Large intestine (tissue), 3 donors: ENCODE measurements at regions not wholly inside any gene's neighbourhood (a gene's known extent, or its start where the extent isn't known, plus 50 kb on each side); places are given as distances from the start of the nearest gene placed in this dataset.
"Not testable (repeated sequence)": the region's sequence is repeated elsewhere in the genome, so short reads cannot be mapped to it uniquely, and the experiment has no call there.

Source experiments
- DNase-seq, 2 donors: peaks; one replicate each; pipeline versions ENCODE4 v3.0.0 to v3.0.0-alpha.2; 2013
- H3K27ac ChIP-seq: one replicate; pipeline ENCODE4 v1.5.1; 2013; ENCODE audit warnings: low read length
- H3K27me3 ChIP-seq: 2 replicates; pipeline ENCODE4 v1.6.1; 2013; ENCODE audit warnings: low read length; ENCODE audit not compliant: control insufficient read depth, insufficient read depth
- H3K36me3 ChIP-seq: 2 replicates; pipeline ENCODE4 v1.6.1; 2013; ENCODE audit warnings: low read length; ENCODE audit not compliant: control insufficient read depth, insufficient read depth
- H3K4me1 ChIP-seq: one replicate; pipeline ENCODE4 v1.6.1; 2013; ENCODE audit warnings: low read length; ENCODE audit not compliant: control insufficient read depth, insufficient read depth
- H3K4me3 ChIP-seq: one replicate; pipeline ENCODE4 v1.5.1; 2013; ENCODE audit warnings: low read length
- H3K9me3 ChIP-seq: one replicate; pipeline ENCODE4 v1.6.1; 2013; ENCODE audit warnings: mild to moderate bottlenecking, low read depth, low read length, moderate library complexity; ENCODE audit not compliant: control insufficient read depth
- WGBS: methylation state at CpG from one replicate; pipeline ENCODE4 v1.1.5; 2013; ENCODE audit warnings: low lambda C conversion rate; ENCODE audit not compliant: insufficient coverage; 5-methylcytosine and 5-hydroxymethylcytosine counted together

GRCh38 chr1:183081-183480 lies 268.4 kb downstream of the OR4F29 start:
- not testable (repeated sequence) for DNase-seq, H3K4me3 ChIP-seq, H3K4me1 ChIP-seq, H3K27me3 ChIP-seq, H3K27ac ChIP-seq, H3K36me3 ChIP-seq, H3K9me3 ChIP-seq
- no CpG with 5 or more reads among the region's 10 CpGs for WGBS

DNA sequence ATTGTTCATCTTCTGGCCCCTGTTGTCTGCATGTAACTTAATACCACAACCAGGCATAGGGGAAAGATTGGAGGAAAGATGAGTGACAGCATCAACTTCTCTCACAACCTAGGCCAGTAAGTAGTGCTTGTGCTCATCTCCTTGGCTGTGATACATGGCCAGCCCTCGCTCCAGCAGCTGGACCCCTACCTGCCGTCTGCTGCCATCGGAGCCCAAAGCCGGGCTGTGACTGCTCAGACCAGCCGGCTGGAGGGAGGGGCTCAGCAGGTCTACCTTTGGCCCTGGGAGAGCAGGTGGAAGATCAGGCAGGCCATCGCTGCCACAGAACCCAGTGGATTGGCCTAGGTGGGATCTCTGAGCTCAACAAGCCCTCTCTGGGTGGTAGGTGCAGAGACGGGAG lies 268.8 kb downstream of the OR4F29 start:
- H3K27me3 ChIP-seq, H3K9me3 ChIP-seq, DNase-seq, H3K36me3 ChIP-seq, H3K4me1 ChIP-seq, H3K4me3 ChIP-seq, H3K27ac ChIP-seq: not testable (repeated sequence)
- no CpG with 5 or more reads among the region's 7 CpGs for WGBS

DNA sequence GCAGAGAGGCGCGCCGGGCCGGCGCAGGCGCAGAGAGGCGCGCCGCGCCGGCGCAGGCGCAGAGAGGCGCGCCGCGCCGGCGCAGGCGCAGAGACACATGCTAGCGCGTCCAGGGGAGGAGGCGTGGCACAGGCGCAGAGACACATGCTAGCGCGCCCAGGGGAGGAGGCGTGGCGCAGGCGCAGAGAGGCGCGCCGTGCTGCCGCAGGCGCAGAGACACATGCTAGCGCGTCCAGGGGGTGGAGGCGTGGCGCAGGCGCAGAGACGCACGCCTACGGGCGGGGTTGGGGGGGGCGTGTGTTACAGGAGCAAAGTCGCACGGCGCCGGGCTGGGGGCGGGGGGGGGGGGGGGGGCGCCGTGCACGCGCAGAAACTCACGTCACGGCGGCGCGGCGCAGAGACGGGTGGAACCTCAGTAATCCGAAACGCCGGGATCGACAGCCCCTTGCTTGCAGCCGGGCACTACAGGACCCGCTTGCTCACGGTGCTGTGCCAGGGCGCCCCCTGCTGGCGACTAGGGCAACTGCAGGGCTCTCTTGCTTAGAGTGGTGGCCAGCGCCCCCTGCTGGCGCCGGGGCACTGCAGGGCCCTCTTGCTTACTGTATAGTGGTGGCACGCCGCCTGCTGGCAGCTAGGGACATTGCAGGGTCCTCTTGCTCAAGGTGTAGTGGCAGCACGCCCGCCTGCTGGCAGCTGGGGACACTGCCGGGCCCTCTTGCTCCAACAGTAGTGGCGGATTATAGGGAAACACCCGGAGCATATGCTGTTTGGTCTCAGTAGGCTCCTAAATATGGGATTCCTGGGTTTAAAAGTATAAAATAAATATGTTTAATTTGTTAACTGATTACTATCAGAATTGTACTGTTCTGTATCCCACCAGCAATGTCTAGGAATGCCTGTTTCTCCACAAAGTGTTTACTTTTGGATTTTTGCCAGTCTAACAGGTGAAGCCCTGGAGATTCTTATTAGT lies 269.9 kb downstream of the OR4F29 start:
- not testable (repeated sequence) for H3K27me3 ChIP-seq, H3K4me1 ChIP-seq, H3K36me3 ChIP-seq, H3K4me3 ChIP-seq, H3K9me3 ChIP-seq, H3K27ac ChIP-seq
- WGBS, result no CpG with 5 or more reads among the region's 79 CpGs
- DNase-seq, result peak; percentile 61 to 64

DNA sequence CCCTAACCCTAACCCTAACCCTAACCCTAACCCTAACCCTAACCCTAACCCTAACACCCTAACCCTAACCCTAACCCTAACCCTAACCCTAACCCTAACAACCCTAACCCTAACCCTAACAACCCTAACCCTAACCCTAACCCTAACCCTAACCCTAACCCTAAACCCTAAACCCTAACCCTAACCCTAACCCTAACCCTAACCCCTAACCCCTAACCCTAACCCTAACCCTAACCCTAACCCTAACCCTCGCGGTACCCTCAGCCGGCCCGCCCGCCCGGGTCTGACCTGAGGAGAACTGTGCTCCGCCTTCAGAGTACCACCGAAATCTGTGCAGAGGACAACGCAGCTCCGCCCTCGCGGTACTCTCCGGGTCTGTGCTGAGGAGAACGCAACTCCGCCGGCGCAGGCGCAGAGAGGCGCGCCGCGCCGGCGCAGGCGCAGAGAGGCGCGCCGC lies 270.7 kb downstream of the OR4F29 start:
- WGBS, result no CpG with 5 or more reads among the region's 28 CpGs
- not testable (repeated sequence) for H3K9me3 ChIP-seq, DNase-seq

GRCh38 chr1:138842-139241 lies 312.6 kb downstream of the OR4F29 start:
- H3K4me1 ChIP-seq, H3K27ac ChIP-seq, DNase-seq, H3K36me3 ChIP-seq, H3K27me3 ChIP-seq, H3K4me3 ChIP-seq, H3K9me3 ChIP-seq: not testable (repeated sequence)
- no CpG with 5 or more reads among the region's 4 CpGs for WGBS

More for the DNA sequence above, 270.7 kb downstream of the OR4F29 start:
- H3K27ac ChIP-seq, H3K4me1 ChIP-seq, H3K36me3 ChIP-seq, H3K27me3 ChIP-seq, H3K4me3 ChIP-seq: not testable (repeated sequence)

GRCh38 chr1:137664-138063 lies 313.8 kb downstream of the OR4F29 start:
- WGBS, result no CpG with 5 or more reads among the region's 16 CpGs
- H3K4me1 ChIP-seq, H3K27ac ChIP-seq, H3K36me3 ChIP-seq, H3K9me3 ChIP-seq, H3K27me3 ChIP-seq, DNase-seq, H3K4me3 ChIP-seq: not testable (repeated sequence)

DNA sequence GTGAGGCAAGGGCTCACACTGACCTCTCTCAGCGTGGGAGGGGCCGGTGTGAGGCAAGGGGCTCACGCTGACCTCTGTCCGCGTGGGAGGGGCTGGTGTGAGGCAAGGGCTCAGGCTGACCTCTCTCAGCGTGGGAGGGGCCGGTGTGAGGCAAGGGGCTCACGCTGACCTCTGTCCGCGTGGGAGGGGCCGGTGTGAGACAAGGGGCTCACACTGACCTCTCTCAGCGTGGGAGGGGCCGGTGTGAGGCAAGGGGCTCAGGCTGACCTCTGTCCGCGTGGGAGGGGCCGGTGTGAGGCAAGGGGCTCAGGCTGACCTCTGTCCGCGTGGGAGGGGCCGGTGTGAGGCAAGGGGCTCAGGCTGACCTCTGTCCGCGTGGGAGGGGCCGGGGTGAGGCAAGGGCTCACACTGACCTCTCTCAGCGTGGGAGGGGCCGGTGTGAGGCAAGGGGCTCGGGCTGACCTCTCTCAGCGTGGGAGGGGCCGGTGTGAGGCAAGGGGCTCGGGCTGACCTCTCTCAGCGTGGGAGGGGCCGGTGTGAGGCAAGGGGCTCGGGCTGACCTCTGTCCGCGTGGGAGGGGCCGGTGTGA lies 315.0 kb downstream of the OR4F29 start:
- not testable (repeated sequence) for DNase-seq, H3K9me3 ChIP-seq, H3K27me3 ChIP-seq, H3K36me3 ChIP-seq, H3K4me1 ChIP-seq, H3K27ac ChIP-seq, H3K4me3 ChIP-seq
- WGBS, result no CpG with 5 or more reads among the region's 34 CpGs

GRCh38 chr1:134936-135335 lies 316.5 kb downstream of the OR4F29 start:
- not testable (repeated sequence) for DNase-seq
- no CpG with 5 or more reads among the region's 21 CpGs for WGBS

GRCh38 chr1:118440-118839 lies 333.0 kb downstream of the OR4F29 start:
- DNase-seq, H3K36me3 ChIP-seq: not testable (repeated sequence)

More at GRCh38 chr1:134936-135335, 316.5 kb downstream of the OR4F29 start:
- H3K27ac ChIP-seq, H3K9me3 ChIP-seq, H3K27me3 ChIP-seq, H3K4me3 ChIP-seq, H3K4me1 ChIP-seq, H3K36me3 ChIP-seq: not testable (repeated sequence)

GRCh38 chr1:115534-115933 lies 335.9 kb downstream of the OR4F29 start:
- not testable (repeated sequence) for H3K9me3 ChIP-seq, H3K4me1 ChIP-seq, H3K4me3 ChIP-seq, H3K36me3 ChIP-seq, H3K27me3 ChIP-seq, H3K27ac ChIP-seq, DNase-seq
- WGBS, result no CpG with 5 or more reads among the region's 2 CpGs

More at GRCh38 chr1:118440-118839, 333.0 kb downstream of the OR4F29 start:
- not testable (repeated sequence) for H3K9me3 ChIP-seq, H3K27me3 ChIP-seq, H3K27ac ChIP-seq, H3K4me3 ChIP-seq, H3K4me1 ChIP-seq
